Gastrocnemius medialis (tissue), 4 donors: ENCODE measurements at regions not wholly inside any gene's neighbourhood (a gene's known extent, or its start where the extent isn't known, plus 50 kb on each side); places are given as distances from the start of the nearest gene placed in this dataset.

ENCODE experiments used
- ATAC-seq, 2 donors: fragments of 150-250 bp; one replicate each; pipeline ENCODE4 v1.9.1; 2016
- DNase-seq, 2 donors: peaks; one replicate each; pipeline ENCODE4 v3.0.0-alpha.2; 2019
- H3K27ac ChIP-seq, 4 donors: fragments of 200-600 bp; sonication (generic); 1 replicate in 1 of 4; 2 replicates in 3 of 4; pipeline ENCODE4 v1.5.1; 2016 to 2018; ENCODE audit warnings: mild to moderate bottlenecking in 2 of 4, moderate library complexity in 1 of 4
- H3K27me3 ChIP-seq, 3 donors: fragments of 200-600 bp; sonication (generic) in 2 of 3; 1 replicate in 1 of 3; 2 replicates in 2 of 3; pipeline versions ENCODE4 v1.5.1 to v1.6.0; 2016 to 2019; ENCODE audit warnings: mild to moderate bottlenecking in 1 of 3, moderate library complexity in 1 of 3
- H3K36me3 ChIP-seq, 2 donors: fragments of 200-600 bp; sonication (generic) in 1 of 2; one replicate each; pipeline ENCODE4 v1.5.1; 2017 to 2018
- H3K4me1 ChIP-seq, 2 donors: fragments of 200-600 bp; sonication (generic) in 1 of 2; one replicate each; pipeline ENCODE4 v1.5.1; 2016 to 2017; ENCODE audit warnings: mild to moderate bottlenecking in 2 of 2
- H3K4me3 ChIP-seq, 4 donors: fragments of 200-600 bp; sonication (generic) in 3 of 4; 1 replicate in 1 of 4; 2 replicates in 3 of 4; pipeline ENCODE4 v1.5.1; 2016 to 2019; ENCODE audit warnings: mild to moderate bottlenecking in 2 of 4
- H3K9me3 ChIP-seq, 3 donors: fragments of 200-600 bp; sonication (generic) in 2 of 3; 1 replicate in 1 of 3; 2 replicates in 2 of 3; pipeline ENCODE4 v1.5.1; 2016 to 2019
- POLR2A ChIP-seq, 2 donors: fragments of 450-650 bp; IDR thresholded peaks; one replicate each; pipeline ENCODE4 v1.6.1; 2017; ENCODE audit warnings: antibody characterized with exemption in 2 of 2, mild to moderate bottlenecking in 2 of 2, moderate library complexity in 2 of 2
- in situ Hi-C, 4 donors: fragments of 200-750 bp; cut with MboI; loops; one replicate each; pipeline versions ENCODE4 v1.15.0 to v1.8.0; 2017; ENCODE audit warnings: low sequenced_read_pairs in 4 of 4
- intact Hi-C: fragments of 100-400 bp; cut with DNase I; formaldehyde crosslinking; loops from one replicate; pipeline ENCODE4 v1.15.1; 2023; ENCODE audit warnings: low total_unique reads
- TF ChIP-seq, protein P1 (sequence below), 5 experiments: fragments of 450-650 bp in 3 of 5; fragments of 200-600 bp in 2 of 5; sonication (generic) in 2 of 5; IDR thresholded peaks in 4 of 5; conservative IDR thresholded peaks in 1 of 5; 1 replicate in 4 of 5; 2 replicates in 1 of 5; pipeline ENCODE4 v1.5.1; 2016 to 2019; ENCODE audit warnings: antibody characterized with exemption in 5 of 5, mild to moderate bottlenecking in 3 of 5, moderate library complexity in 3 of 5

DNA sequence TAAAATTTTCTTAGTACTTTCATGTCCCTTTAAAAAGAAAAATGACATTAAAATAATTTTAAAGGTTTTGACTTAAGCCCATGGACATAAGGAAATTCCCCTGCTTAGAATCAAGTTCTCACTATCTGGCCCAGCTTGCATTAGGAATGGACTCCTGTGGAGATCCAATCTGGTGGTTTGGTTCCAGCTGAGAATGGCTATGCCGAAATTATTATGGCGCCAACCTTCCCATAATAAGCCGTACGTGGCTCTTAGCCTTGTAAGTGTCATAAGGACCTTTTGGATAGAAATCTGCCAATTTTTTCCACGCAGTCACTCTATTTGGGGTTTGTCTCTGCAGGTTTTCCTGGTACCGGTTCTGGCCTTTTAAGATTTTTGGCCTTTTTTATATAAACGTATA is 262.1 kb upstream of the MAF start:
- intact Hi-C loops = no loop called here
- ATAC-seq = no peak
- no peaks in the 10 kb centered on the region for H3K9me3 ChIP-seq
- no peaks in the 10 kb centered on the region for H3K36me3 ChIP-seq
- in situ Hi-C loops = no loop called here
- H3K4me1 ChIP-seq = no peaks in the 10 kb centered on the region
- H3K27ac ChIP-seq = no peak overlapping the region
- no peaks in the 10 kb centered on the region for H3K27me3 ChIP-seq
- TF ChIP-seq POLR2A (IDR thresholded peaks at IDR 0.05) = no peak
- no peak for DNase-seq
- H3K4me3 ChIP-seq = no peak overlapping the region

DNA sequence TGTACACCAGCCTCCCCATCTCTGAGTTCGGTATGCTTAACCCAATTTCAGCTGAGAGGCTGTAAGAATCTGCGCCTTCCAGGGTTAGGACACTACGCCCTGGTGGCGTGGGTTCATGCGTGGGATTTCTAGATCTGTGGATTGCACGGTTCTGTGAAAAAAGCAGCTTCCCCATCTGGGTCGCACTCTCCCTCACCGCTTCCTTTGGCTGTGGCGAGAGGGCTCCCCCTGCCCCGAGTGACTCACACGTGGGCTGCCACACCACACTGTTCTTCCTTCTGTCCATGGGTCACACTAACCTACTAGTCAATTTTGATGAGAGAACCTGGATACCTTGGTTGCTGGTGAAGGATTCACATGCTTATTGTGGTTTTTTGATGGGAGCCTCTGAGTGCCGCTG is 256.0 kb upstream of the MAF start:
- in situ Hi-C loops = no loop called here
- Histone ChIP-seq H3K4me3 (no peak overlapping the region), H3K27me3 (no peaks in the 10 kb centered on the region), H3K9me3 (peaks cover 0 to 4% (median 0%) of the 10 kb centered on the region in 3 donors), H3K36me3 (no peaks in the 10 kb centered on the region), H3K4me1 (no peaks in the 10 kb centered on the region), H3K27ac (no peak overlapping the region)
- ATAC-seq (no peak), DNase-seq (no peak)
- TF ChIP-seq, protein P1, sequence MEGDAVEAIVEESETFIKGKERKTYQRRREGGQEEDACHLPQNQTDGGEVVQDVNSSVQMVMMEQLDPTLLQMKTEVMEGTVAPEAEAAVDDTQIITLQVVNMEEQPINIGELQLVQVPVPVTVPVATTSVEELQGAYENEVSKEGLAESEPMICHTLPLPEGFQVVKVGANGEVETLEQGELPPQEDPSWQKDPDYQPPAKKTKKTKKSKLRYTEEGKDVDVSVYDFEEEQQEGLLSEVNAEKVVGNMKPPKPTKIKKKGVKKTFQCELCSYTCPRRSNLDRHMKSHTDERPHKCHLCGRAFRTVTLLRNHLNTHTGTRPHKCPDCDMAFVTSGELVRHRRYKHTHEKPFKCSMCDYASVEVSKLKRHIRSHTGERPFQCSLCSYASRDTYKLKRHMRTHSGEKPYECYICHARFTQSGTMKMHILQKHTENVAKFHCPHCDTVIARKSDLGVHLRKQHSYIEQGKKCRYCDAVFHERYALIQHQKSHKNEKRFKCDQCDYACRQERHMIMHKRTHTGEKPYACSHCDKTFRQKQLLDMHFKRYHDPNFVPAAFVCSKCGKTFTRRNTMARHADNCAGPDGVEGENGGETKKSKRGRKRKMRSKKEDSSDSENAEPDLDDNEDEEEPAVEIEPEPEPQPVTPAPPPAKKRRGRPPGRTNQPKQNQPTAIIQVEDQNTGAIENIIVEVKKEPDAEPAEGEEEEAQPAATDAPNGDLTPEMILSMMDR (IDR thresholded peaks at IDR 0.05 in 4 of 5, conservative IDR thresholded peaks at IDR 0.05 in 1 of 5) = no peak
- no peak for TF ChIP-seq POLR2A (IDR thresholded peaks at IDR 0.05)
- intact Hi-C loops = no loop called here

DNA sequence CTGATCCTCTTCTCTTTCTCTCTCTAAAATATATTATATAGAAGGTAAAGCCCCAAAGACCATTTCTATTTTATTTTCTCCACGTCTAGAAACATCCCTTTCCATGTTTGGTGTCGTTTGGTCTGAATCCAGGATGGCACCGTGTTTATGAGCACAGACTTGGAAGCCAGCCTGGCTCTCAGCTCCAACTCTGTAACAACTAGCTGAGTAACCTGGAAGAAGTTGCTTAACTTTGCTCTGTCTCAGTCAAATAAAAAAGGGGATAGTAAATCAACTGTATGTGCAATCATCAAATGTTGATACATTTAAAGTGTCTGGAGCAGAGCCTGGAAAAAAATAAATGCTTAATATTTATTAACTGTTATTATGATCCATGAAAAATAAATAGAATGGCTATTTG is 249.8 kb upstream of the MAF start:
- ATAC-seq (no peak), DNase-seq (no peak)
- intact Hi-C loops (no loop called here), in situ Hi-C loops (no loop called here)
- no peaks in the 10 kb centered on the region for H3K27me3 ChIP-seq
- no peak for TF ChIP-seq POLR2A (IDR thresholded peaks at IDR 0.05)
- TF ChIP-seq, protein P1 (IDR thresholded peaks at IDR 0.05 in 4 of 5, conservative IDR thresholded peaks at IDR 0.05 in 1 of 5) = no peak
- no peaks in the 10 kb centered on the region for H3K9me3 ChIP-seq
- H3K4me3 ChIP-seq = no peak overlapping the region
- H3K27ac ChIP-seq = no peak overlapping the region
- no peaks in the 10 kb centered on the region for H3K4me1 ChIP-seq
- H3K36me3 ChIP-seq = no peaks in the 10 kb centered on the region

DNA sequence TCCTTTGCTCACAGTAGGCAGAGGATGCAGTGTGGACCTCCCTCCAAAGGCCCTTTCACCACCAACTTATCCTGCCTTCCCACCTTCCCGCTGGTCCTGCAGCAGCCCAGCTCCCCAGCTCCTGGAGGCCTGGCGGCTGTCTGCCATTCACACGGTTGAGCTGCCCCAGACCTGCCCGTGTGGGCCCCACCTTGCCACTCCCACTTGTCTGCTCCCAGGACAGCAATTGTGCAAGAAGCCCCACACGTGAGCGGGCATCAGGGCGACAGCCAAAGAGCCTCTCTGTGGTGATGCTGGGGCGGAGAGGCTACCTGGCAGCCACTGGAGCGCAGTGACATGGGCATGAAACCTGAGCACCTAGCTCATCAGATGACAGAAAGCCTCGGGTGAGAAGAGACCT is 248.6 kb upstream of the MAF start:
- H3K27ac ChIP-seq = no peak overlapping the region
- in situ Hi-C loops (no loop called here), intact Hi-C loops (no loop called here)
- TF ChIP-seq, protein P1 (IDR thresholded peaks at IDR 0.05 in 4 of 5, conservative IDR thresholded peaks at IDR 0.05 in 1 of 5) = no peak
- no peak for TF ChIP-seq POLR2A (IDR thresholded peaks at IDR 0.05)
- H3K4me1 ChIP-seq = no peaks in the 10 kb centered on the region
- H3K36me3 ChIP-seq = no peaks in the 10 kb centered on the region
- H3K4me3 ChIP-seq = no peak overlapping the region
- DNase-seq (no peak), ATAC-seq (no peak)
- H3K9me3 ChIP-seq = no peaks in the 10 kb centered on the region
- no peaks in the 10 kb centered on the region for H3K27me3 ChIP-seq

DNA sequence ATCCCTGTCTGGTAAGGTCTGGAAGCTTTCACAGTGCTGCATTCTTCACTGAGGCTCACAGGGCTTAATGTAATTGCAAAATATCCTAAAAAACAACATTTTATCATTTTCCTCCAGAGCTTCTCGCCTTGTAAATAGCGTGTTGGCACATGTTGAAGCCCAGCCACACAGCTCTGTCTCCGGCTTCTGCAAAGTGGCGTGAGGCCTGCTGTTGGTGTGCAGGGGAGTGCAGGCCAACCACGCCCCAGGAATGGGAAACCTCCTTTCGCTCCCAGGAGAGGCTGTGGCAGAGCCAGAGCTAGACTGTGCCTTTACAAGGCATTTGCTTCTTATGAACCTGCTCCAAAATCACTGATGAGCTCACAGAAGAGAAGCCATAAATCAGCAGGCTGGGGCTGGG is 248.2 kb upstream of the MAF start:
- Histone ChIP-seq H3K36me3 (no peaks in the 10 kb centered on the region), H3K4me3 (no peak overlapping the region), H3K27me3 (no peaks in the 10 kb centered on the region), H3K9me3 (no peaks in the 10 kb centered on the region), H3K4me1 (no peaks in the 10 kb centered on the region), H3K27ac (no peak overlapping the region)
- TF ChIP-seq POLR2A (IDR thresholded peaks at IDR 0.05) = no peak
- TF ChIP-seq, protein P1 (IDR thresholded peaks at IDR 0.05 in 4 of 5, conservative IDR thresholded peaks at IDR 0.05 in 1 of 5) = no peak
- no peak for ATAC-seq
- no peak for DNase-seq
- intact Hi-C loops = no loop called here
- in situ Hi-C loops = no loop called here
